Middle frontal gyrus (tissue), 1 donor: ENCODE measurements at regions not wholly inside any gene's neighbourhood (a gene's known extent, or its start where the extent isn't known, plus 50 kb on each side); places are given as distances from the start of the nearest gene placed in this dataset.
A peak's percentile ranks its signal among the peaks of the same experiment; 100 is the strongest.

Experiments used
- DNase-seq: peaks from one replicate; pipeline ENCODE4 v3.0.0-alpha.2; 2015; ENCODE audit warnings: low spot score; ENCODE audit errors: extremely low spot score

DNA sequence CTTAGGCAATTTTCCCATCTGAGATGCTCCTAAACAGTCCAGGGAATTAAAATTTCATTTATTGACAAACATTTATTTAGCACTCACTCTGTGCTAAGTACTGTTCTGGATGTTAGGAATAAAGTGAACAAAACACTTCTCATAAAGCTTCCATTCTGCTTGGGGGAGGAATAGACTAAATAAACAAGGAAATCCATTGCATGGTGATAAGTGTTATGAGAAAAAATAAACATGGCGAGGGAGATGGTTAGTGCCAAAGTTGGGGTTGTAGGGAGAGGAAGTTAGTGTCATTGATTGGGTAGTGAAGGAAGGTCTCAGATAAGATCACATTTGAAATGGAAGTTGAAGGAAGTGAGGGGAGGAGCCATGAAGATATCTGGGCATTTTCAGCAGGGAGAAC lies 72.2 kb upstream of the CES5A start:
- DNase-seq: no peak

- peak; percentile 77 for DNase-seq
These were observed 69.2 kb upstream of the CES5A start for GRCh38 chr16:55944377-55944802.

DNA sequence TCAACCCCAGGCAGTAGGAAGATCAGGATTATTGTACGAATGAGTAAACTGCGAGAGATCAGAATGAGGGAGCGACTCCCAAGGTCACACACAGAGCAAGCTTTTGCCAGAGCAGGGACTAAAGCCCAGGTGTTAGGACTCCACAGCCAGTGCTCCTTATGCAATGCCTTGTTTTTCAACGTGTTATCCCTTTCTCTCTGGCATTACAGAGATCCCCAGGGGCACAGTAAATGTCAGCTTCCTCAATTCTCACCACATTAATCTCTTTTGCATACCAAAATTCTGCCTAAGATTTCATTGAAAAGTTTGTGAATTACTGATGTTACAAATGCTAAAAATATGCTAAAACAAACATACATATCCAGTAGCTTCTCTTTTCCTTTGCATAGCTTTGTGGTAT lies 68.1 kb upstream of the CES5A start:
- DNase-seq: no peak

- DNase-seq: no peak
These were observed 67.6 kb upstream of the CES5A start for GRCh38 chr16:55942821-55943220.

- DNase-seq: no peak
These were observed 66.4 kb upstream of the CES5A start for GRCh38 chr16:55941552-55941951.

DNA sequence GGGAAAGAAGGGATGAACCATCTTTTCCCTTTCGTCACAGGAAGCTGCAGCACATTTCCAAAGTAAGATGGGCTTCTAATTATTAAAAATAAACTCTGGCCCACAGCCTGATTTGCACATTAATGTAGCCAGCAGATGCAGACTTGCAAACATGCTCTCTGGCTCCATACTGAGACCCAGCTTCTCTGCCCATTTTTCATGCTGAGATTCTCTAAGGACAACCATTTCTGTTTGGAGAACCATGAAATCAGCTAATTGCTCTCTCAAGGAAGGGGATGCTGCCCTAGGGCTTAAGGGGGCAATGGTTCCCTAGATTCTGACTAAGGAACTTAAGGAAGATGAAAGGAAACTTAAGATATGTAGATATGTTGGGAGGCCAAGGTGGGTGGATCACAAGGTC lies 63.0 kb upstream of the CES5A start:
- no peak for DNase-seq

DNA sequence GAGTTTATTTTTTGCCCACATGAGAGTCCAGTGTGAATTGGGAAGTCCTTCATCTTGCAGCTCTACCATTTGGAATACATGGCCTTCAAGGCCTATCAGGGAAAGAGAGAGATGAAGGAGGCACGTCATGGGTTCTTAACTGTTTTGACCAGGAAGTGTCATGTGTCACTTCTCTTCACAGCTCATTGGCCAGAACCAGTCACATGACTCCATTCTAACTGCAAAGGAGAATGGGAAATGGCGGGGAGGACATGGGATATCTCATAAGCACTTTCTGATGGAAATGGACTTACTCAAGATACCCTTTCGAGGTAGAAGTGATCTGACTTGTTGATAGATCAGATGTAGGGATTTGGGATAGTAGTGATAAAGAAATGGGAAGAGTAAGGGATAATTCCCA lies 57.9 kb upstream of the CES5A start:
- no peak for DNase-seq

- no peak for DNase-seq
These were observed 54.9 kb upstream of the CES5A start for GRCh38 chr16:55930036-55930435.

- DNase-seq: no peak
These were observed 54.0 kb upstream of the CES5A start for GRCh38 chr16:55929181-55929580.

- DNase-seq: no peak
These were observed 50.1 kb upstream of the CES5A start for GRCh38 chr16:55925242-55925641.
